GM21529 (cell line): ENCODE measurements at regions not wholly inside any gene's neighbourhood (a gene's known extent, or its start where the extent isn't known, plus 50 kb on each side); places are given as distances from the start of the nearest gene placed in this dataset.
"Not testable (repeated sequence)": the region's sequence is repeated elsewhere in the genome, so short reads cannot be mapped to it uniquely, and the experiment has no call there.

ENCODE experiments used
- ATAC-seq: cut with Tn5 transposase; IDR thresholded peaks from one replicate; pipeline ENCODE4 v1.9.1; 2021; ENCODE audit not compliant: unreplicated experiment

GRCh38 chr18:39326772-39327171 lies 1761.2 kb upstream of the CELF4 start:
- no peak for ATAC-seq

- no peak for ATAC-seq
These were observed 1760.4 kb upstream of the CELF4 start for GRCh38 chr18:39325973-39326372.

- ATAC-seq = no peak
These were observed 1753.5 kb upstream of the CELF4 start for GRCh38 chr18:39319141-39319540.

DNA sequence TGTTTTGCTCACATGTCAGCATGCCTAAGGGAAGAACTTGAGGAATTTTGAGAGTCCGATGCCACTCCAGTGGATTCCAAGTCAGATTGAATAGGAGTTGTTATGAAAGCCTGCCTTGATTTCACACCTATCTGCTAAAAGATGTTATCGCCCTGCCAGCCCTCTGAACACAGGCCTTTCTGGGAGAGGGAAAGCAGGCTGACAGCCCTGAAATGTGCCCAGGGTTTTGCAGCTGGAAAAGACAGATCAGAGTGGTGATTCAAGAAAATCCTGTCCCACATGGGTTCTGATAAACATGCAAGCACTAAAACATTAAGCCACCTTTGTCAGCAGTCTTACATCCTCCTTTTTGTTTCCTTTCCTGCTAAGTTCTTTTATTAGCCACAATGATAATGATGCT lies 1752.9 kb upstream of the CELF4 start:
- ATAC-seq = no peak

DNA sequence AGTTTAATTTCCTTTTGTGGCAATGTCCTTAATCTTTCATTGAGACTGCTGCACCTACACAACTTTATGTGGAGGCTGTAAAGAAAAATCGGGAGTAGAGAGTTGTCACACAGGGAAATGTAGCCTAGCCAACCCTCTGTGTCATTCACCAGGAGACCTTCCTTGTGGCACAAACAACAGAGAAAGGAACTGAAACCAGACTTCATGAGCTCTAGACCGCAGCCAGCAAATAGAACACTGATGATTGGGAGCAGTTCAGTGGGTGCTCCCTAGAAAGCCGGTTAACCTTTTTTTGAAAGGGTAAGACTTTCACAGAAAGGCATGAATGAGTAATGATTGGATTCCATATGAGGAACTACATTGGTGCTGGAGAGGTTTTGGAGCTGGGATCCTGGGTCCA lies 1752.4 kb upstream of the CELF4 start:
- no peak for ATAC-seq

DNA sequence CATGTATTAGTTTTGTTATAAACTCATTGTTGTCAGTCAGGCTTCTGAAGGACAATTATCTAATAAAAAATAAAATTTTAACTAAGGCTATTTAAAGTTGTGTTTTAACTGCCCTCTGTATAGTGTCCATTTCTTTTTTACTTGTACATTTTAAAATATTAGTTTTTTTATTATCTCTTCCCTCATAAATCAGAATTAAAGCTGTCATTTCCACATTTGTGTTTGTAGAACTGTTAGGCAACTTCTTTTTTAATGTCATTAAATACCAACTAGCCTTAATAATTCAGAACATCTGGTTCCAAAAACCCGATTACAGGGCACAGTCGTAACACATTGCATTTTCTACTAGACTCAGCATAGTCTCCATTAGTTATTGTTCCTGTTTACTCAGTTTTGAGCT lies 1749.0 kb upstream of the CELF4 start:
- ATAC-seq = no peak

DNA sequence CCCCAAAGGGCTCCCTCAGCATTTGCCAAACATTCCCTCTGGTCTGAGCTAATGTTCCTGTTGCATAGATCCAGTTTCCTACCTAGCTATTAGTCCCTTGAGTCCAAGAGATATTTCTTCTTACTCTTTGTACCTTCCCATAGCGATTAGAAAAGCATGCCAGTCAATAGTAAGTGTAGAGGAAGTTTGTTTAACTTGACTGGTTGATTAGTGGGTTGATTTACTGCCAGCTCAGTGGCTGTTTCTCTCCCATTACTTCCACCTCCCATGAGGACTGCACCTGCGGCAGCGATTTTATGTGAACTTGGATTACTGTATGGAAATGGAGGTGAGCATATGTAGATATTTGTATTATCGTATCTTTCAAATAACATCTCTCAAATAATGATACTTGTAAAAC lies 1748.4 kb upstream of the CELF4 start:
- no peak for ATAC-seq

DNA sequence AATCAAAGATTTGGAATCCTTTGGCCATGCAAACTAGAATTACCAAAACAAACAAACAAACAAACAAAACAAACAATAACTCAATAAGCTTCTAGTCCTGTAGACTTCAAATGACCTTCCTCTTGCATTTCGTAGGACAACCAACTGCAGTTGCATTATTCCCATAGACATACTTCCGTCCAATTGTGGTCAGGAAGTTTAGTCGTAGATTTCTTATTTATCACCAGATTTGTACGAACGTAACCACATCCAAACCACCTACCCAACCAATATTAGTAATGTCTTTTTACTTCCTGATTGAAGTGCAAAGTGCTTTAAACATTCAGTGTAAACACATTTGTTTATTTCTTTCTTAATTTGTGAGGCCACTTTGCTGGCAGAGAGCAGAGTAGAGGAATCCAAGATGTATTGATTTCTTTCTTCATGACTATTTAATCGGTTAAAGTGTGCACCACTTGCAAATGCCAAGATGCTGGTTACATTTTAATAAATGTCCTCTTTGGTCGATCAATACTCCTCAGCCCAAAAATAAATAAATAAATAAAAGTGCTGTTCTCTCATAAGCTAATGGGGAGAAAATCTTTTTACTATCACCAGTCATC lies 1745.6 kb upstream of the CELF4 start:
- ATAC-seq = no peak

- not testable (repeated sequence) for ATAC-seq
These were observed 1743.4 kb upstream of the CELF4 start for GRCh38 chr18:39308931-39309521.

DNA sequence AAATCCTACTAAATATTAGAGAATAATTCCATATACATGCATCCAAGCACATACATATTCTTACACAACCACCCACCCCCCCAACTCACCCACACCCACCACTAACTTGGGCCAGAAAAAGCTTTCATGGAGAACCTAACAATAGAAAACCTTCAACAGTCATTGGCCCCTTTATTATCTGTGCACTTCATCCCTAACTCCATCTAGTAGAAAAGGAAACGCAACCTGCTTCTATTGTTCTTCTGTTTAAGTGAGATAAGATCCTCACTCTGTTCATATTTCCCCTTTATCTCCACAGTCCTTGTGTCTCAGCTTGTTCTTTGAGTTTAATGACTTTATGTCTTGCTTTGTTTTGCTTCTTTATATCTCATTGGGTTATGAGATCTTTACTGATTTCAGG lies 1740.2 kb upstream of the CELF4 start:
- ATAC-seq = no peak

- ATAC-seq = no peak
These were observed 1736.9 kb upstream of the CELF4 start for GRCh38 chr18:39302481-39302880.

DNA sequence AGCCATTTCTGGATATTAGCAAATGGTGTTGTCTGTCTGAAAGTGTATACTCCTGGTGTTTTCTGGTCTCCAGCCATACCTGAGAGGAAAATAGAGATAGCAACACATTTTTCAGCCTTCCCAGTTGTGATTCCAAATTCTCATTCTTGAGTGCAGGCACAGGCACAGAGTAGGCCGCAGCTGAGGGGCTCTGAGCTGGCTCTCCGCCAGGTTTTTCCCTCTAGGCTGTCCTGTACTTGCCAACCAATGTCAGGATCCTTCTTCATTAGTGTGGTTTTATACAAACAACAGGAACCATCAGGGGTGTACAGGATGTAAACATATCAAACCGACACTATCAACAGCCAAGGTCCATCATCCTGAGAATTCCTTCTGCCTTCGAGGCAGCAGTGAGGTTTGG lies 1733.6 kb upstream of the CELF4 start:
- ATAC-seq = no peak

GRCh38 chr18:39297225-39297624 lies 1731.6 kb upstream of the CELF4 start:
- no peak for ATAC-seq

DNA sequence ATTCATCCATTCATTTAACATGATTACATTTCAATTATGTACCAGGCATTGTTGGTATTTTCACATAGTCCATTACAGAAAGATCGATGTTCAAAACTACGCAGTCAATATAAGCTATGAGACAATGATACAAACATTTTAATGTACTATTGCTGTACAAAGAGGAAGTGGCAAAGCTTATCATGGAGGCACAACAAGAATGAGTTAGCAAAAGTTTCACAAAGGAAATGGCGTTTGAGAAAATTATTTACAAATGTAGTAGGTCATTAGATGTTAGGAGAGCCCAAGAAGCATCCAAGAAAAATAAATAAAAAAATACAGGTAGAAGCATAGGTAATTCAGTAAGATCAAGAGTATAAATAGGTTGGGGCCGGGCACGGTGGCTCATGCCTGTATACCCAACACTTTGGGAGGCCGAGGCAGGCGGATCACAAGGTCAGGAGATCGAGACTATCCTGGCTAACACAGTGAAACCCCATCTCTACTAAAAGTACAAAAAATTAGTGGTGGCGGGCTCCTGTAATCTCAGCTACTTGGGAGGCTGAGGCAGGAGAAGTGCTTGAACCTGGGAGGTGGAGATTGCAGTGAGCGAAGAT lies 1730.8 kb upstream of the CELF4 start:
- ATAC-seq = no peak

GRCh38 chr18:39276764-39277163 lies 1711.2 kb upstream of the CELF4 start:
- ATAC-seq = no peak

DNA sequence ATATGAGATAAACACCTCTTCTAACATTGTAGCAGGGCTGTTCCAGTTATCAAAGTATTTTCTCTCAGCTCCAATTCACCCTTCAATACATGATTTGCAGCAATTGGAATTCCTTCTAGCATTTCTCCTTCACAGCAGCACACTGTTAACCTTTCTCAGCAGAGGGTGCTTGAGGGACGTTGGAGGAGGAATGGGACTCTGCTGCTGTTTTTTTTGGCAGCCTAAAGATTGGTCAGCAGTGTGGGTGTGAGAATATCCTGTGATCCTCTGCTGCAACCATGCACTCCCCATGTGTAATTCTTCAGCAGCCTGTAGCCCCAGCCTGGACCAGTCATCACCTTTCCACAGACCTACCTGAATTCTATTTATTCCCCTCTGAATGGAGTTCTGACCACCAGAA lies 1708.9 kb upstream of the CELF4 start:
- no peak for ATAC-seq

DNA sequence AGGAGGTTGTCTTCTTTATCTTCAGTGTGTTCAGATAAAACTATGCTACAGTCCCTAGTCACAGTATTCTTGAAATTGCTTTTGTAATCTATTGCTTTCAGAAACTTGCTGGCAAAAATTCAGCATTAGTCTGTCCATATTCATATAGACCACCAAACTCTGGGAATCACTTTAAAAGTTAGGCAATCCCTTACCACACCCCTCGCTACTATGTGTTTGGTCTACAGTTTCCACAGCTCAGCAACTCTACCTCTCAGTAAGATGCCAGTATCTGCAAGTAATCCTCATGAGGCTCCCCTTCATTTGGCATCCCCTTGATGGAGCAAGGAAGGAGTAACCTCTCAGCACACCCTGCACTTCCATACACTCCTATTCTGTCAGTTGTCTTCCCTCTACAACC lies 1706.6 kb upstream of the CELF4 start:
- no peak for ATAC-seq

DNA sequence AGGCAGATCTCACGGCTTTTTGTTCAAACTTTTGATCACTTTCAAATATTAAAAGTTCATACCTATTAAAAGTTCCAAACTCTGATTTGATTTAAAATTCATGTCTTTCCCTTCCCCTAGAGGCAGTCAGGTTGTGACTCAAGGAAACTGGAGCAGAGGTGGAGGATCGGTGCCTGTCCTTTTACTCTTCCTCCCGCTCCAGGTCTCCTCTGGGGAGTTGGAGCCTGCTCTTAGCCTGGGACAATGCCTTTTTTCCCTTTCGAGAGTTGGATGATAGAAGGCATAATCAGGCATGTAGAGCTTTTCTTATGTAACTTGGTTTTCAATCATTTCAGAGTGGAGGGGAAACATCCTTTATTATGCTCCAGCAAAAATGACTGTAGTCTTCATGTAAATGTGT lies 1706.1 kb upstream of the CELF4 start:
- ATAC-seq = no peak

DNA sequence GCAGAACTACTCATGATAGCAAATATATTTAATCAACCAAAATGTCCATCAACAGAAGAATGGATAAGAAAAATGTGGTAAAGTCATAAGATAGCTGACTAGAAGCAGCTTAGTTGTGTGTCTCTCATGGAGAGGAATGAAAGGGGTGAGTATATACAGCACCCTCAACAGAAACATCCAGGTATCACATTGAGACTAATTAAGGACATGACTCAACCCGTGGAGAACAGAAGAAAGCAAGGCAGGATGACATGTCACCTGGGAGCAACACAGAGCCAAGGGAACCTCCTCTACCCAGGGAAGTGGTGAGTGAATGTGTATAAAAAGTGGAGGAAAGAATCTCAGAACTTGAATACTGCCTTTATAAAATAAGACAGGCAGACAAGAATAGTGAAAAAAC lies 1695.0 kb upstream of the CELF4 start:
- no peak for ATAC-seq

- ATAC-seq = no peak
These were observed 1694.1 kb upstream of the CELF4 start for GRCh38 chr18:39259736-39260135.

DNA sequence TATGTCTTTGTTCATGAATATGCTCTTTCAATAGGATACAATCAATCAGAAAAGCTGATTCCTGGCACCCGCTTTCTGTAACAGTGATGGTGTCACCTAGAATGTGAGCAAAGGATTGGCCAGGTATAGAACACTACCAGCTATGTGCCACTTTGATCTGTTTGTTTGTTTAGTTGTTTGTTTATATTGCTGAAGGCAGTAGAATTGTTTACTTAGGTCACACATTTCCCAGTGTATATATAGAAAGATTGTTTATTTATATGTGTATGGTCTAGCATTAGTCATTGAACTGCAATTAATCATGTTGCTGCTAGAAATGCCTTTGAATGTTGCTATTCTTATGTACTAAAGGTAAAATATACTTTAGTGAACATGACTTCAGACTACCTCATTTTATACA lies 1678.6 kb upstream of the CELF4 start:
- no peak for ATAC-seq

- no peak for ATAC-seq
These were observed 1675.9 kb upstream of the CELF4 start for GRCh38 chr18:39241534-39241933.
